Keratinocyte (primary cell): ENCODE measurements at regions not wholly inside any gene's neighbourhood (a gene's known extent, or its start where the extent isn't known, plus 50 kb on each side); places are given as distances from the start of the nearest gene placed in this dataset.

ENCODE experiments used
- DNase-seq: peaks from one replicate; pipeline ENCODE4 v3.0.0-alpha.2; 2011; ENCODE audit warnings: low read depth, missing footprints, low spot score
- FAIRE-seq: peaks from 2 replicates; lab custom pipeline; 2011; peaks lifted over from hg19 to GRCh38; lab: Jason Lieb, UNC
- H2AFZ ChIP-seq: 2 replicates; pipeline ENCODE4 v1.6.0; 2012; ENCODE audit warnings: low read length, control low read depth, inconsistent platforms; ENCODE audit not compliant: control insufficient read depth
- H3K27ac ChIP-seq: 2 replicates; pipeline ENCODE4 v1.5.1; 2011; ENCODE audit warnings: low read length; ENCODE audit not compliant: control insufficient read depth, insufficient read depth
- H3K27me3 ChIP-seq: 3 replicates; pipeline ENCODE4 v1.6.0; 2011; ENCODE audit warnings: low read length; ENCODE audit not compliant: control insufficient read depth, insufficient read depth; ENCODE audit errors: extremely low read depth
- H3K36me3 ChIP-seq, 2 experiments: 2 replicates in 1 of 2; 3 replicates in 1 of 2; pipeline ENCODE4 v1.5.1; 2011; ENCODE audit warnings: low read length in 2 of 2, mild to moderate bottlenecking in 1 of 2; ENCODE audit not compliant: control insufficient read depth in 2 of 2, insufficient read depth in 2 of 2; ENCODE audit errors: extremely low read depth in 1 of 2
- H3K4me1 ChIP-seq: 3 replicates; pipeline ENCODE4 v1.5.1; 2011; ENCODE audit warnings: low read length; ENCODE audit not compliant: control insufficient read depth, insufficient read depth; ENCODE audit errors: extremely low read depth
- H3K4me2 ChIP-seq: 3 replicates; pipeline ENCODE4 v1.6.0; 2011; ENCODE audit warnings: low read depth, low read length; ENCODE audit not compliant: control insufficient read depth, insufficient read depth; ENCODE audit errors: extremely low read depth
- H3K4me3 ChIP-seq, 3 experiments: fragments of 200-600 bp in 1 of 3; sonication (generic) in 1 of 3; 2 replicates in 2 of 3; 3 replicates in 1 of 3; pipeline ENCODE4 v1.5.1; 2011 to 2016; ENCODE audit warnings: low read length in 3 of 3, mild to moderate bottlenecking in 3 of 3, control low read depth in 2 of 3, inconsistent platforms in 1 of 3, low read depth in 1 of 3, mixed read lengths in 1 of 3, mixed run types in 1 of 3, moderate library complexity in 1 of 3; ENCODE audit not compliant: control insufficient read depth in 2 of 3, insufficient read depth in 2 of 3; ENCODE audit errors: extremely low read depth in 1 of 3
- H3K79me2 ChIP-seq: 2 replicates; pipeline ENCODE4 v1.6.0; 2012; ENCODE audit warnings: low read length; ENCODE audit not compliant: control insufficient read depth, insufficient read depth
- H3K9ac ChIP-seq: 3 replicates; pipeline ENCODE4 v1.6.0; 2011; ENCODE audit warnings: low read length; ENCODE audit not compliant: control insufficient read depth, insufficient read depth; ENCODE audit errors: extremely low read depth
- H3K9me1 ChIP-seq: 3 replicates; pipeline ENCODE4 v1.6.0; 2011; ENCODE audit warnings: low read length; ENCODE audit not compliant: control insufficient read depth, insufficient read depth; ENCODE audit errors: extremely low read depth
- H3K9me3 ChIP-seq: 2 replicates; pipeline ENCODE4 v1.5.1; 2012; ENCODE audit warnings: low read depth, low read length; ENCODE audit not compliant: control insufficient read depth
- H4K20me1 ChIP-seq: 3 replicates; pipeline ENCODE4 v1.6.0; 2011; ENCODE audit warnings: low read length; ENCODE audit not compliant: control insufficient read depth, insufficient read depth; ENCODE audit errors: extremely low read depth
- EZH2 ChIP-seq: IDR thresholded peaks from one replicate; pipeline ENCODE4 v1.6.1; 2012; ENCODE audit warnings: inconsistent platforms, mild to moderate bottlenecking, low read length, moderate library complexity
- dilution Hi-C: fragments of 300-500 bp; cut with MboI; formaldehyde crosslinking; loops from one replicate; pipeline ENCODE4 v1.7.0; 2020; ENCODE audit warnings: low sequenced_read_pairs; ENCODE audit not compliant: extremely low pct_ligation_motif_present
- TF ChIP-seq, protein P1 (sequence below), 3 experiments: IDR thresholded peaks in 1 of 3; conservative IDR thresholded peaks in 1 of 3; optimal IDR thresholded peaks in 1 of 3; 2 replicates in 2 of 3; 3 replicates in 1 of 3; pipeline versions ENCODE3 to v1.5.1; 2011; ENCODE audit warnings: low read length in 3 of 3, mild to moderate bottlenecking in 3 of 3, moderate library complexity in 2 of 3, control low read depth in 1 of 3, inconsistent platforms in 1 of 3; ENCODE audit not compliant: insufficient read depth in 2 of 3; ENCODE audit errors: extremely low read depth in 1 of 3

- DNase-seq = no peak
- H3K4me1 ChIP-seq = no peaks in the 10 kb centered on the region
- H3K9me1 ChIP-seq = no peaks in the 10 kb centered on the region
- H4K20me1 ChIP-seq = no peaks in the 10 kb centered on the region
- peaks cover 2% of the 10 kb centered on the region for H3K9me3 ChIP-seq
- H2AFZ ChIP-seq = no peak overlapping the region
- no peaks in the 10 kb centered on the region for H3K36me3 ChIP-seq
- FAIRE-seq = no peak
- no peak overlapping the region for H3K4me2 ChIP-seq
- TF ChIP-seq, protein P1, sequence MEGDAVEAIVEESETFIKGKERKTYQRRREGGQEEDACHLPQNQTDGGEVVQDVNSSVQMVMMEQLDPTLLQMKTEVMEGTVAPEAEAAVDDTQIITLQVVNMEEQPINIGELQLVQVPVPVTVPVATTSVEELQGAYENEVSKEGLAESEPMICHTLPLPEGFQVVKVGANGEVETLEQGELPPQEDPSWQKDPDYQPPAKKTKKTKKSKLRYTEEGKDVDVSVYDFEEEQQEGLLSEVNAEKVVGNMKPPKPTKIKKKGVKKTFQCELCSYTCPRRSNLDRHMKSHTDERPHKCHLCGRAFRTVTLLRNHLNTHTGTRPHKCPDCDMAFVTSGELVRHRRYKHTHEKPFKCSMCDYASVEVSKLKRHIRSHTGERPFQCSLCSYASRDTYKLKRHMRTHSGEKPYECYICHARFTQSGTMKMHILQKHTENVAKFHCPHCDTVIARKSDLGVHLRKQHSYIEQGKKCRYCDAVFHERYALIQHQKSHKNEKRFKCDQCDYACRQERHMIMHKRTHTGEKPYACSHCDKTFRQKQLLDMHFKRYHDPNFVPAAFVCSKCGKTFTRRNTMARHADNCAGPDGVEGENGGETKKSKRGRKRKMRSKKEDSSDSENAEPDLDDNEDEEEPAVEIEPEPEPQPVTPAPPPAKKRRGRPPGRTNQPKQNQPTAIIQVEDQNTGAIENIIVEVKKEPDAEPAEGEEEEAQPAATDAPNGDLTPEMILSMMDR (optimal IDR thresholded peaks at IDR 0.05 in 1 of 3, IDR thresholded peaks at IDR 0.05 in 1 of 3, conservative IDR thresholded peaks at IDR 0.05 in 1 of 3; ENCODE audit: extremely low read depth in 1 of 3, insufficient read depth in 2 of 3, low read length in 3 of 3) = no peak
- no peak for TF ChIP-seq EZH2
- H3K27me3 ChIP-seq = no peaks in the 10 kb centered on the region
- no peaks in the 10 kb centered on the region for H3K79me2 ChIP-seq
- H3K27ac ChIP-seq = no peak overlapping the region
- dilution Hi-C loops = no loop called here
- no peak overlapping the region for H3K9ac ChIP-seq
- no peak overlapping the region for H3K4me3 ChIP-seq
Observed at GRCh38 chrX:125711103-125711502, 391.4 kb downstream of the TEX13C start.

DNA sequence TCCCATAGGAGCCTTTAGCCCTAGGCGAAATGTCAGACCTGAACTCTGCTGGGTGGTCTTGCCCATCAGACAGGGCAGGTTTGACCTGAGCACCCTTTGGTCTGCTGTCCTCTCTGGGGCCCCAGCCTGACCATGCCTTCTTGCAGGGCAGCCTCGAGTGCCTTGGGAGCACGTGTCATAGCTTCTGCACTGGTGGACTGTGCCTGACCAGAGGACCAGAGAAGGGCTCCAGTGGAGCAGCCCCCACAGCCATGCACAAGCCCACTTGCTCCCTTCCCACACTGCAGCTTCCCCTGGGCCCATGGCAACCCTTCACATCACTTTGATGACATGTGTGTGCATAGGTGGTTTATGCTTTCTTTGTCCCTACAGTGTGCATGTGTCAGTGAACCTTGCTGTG is 394.0 kb downstream of the TEX13C start:
- Histone ChIP-seq H4K20me1 (no peaks in the 10 kb centered on the region), H3K27me3 (no peaks in the 10 kb centered on the region), H3K4me1 (no peaks in the 10 kb centered on the region), H3K79me2 (no peaks in the 10 kb centered on the region), H3K9ac (no peak overlapping the region), H3K4me3 (no peak overlapping the region), H3K9me3 (peaks cover 2% of the 10 kb centered on the region), H3K9me1 (no peaks in the 10 kb centered on the region), H3K36me3 (no peaks in the 10 kb centered on the region), H2AFZ (no peak overlapping the region), H3K27ac (no peak overlapping the region), H3K4me2 (no peak overlapping the region)
- no peak for FAIRE-seq
- DNase-seq = no peak
- TF ChIP-seq, protein P1 (optimal IDR thresholded peaks at IDR 0.05 in 1 of 3, IDR thresholded peaks at IDR 0.05 in 1 of 3, conservative IDR thresholded peaks at IDR 0.05 in 1 of 3; ENCODE audit: extremely low read depth in 1 of 3, insufficient read depth in 2 of 3, low read length in 3 of 3) = no peak
- TF ChIP-seq EZH2 = no peak
- dilution Hi-C loops = no loop called here
